LNCaP clone FGC (cell line): ENCODE measurements at regions not wholly inside any gene's neighbourhood (a gene's known extent, or its start where the extent isn't known, plus 50 kb on each side); places are given as distances from the start of the nearest gene placed in this dataset.

ENCODE experiments used
- DNase-seq: peaks from one replicate; pipeline ENCODE4 v3.0.0-alpha.2; 2011; ENCODE audit warnings: low read depth
- H3K4me3 ChIP-seq: 2 replicates; pipeline ENCODE4 v1.5.1; 2011; ENCODE audit warnings: mild to moderate bottlenecking, low read depth, low read length, control low read depth
- CTCF ChIP-seq: IDR thresholded peaks from 2 replicates; pipeline ENCODE4 v1.5.1; 2012; ENCODE audit warnings: mild to moderate bottlenecking; ENCODE audit not compliant: control insufficient read depth, insufficient read depth; ENCODE audit errors: extremely low read depth

GRCh38 chr1:82445132-82445531 is 644.4 kb downstream of the ADGRL2 start:
- no peak for TF ChIP-seq CTCF
- no peak for DNase-seq
- no peak overlapping the region for H3K4me3 ChIP-seq

GRCh38 chr1:82441402-82441801 is 640.7 kb downstream of the ADGRL2 start:
- DNase-seq, result no peak
- no peak for TF ChIP-seq CTCF
- H3K4me3 ChIP-seq, result no peak overlapping the region

GRCh38 chr1:82423174-82423815 is 622.6 kb downstream of the ADGRL2 start:
- H3K4me3 ChIP-seq, result no peak overlapping the region
- no peak for TF ChIP-seq CTCF
- DNase-seq, result no peak

GRCh38 chr1:82421782-82422181 is 621.0 kb downstream of the ADGRL2 start:
- H3K4me3 ChIP-seq, result no peak overlapping the region
- DNase-seq, result no peak
- TF ChIP-seq CTCF, result no peak

GRCh38 chr1:82420584-82420983 is 619.9 kb downstream of the ADGRL2 start:
- H3K4me3 ChIP-seq, result no peak overlapping the region
- no peak for TF ChIP-seq CTCF
- no peak for DNase-seq

GRCh38 chr1:82411605-82412004 is 610.9 kb downstream of the ADGRL2 start:
- TF ChIP-seq CTCF, result no peak
- DNase-seq, result no peak
- H3K4me3 ChIP-seq, result no peak overlapping the region

GRCh38 chr1:82405333-82405732 is 604.6 kb downstream of the ADGRL2 start:
- H3K4me3 ChIP-seq, result no peak overlapping the region
- DNase-seq, result no peak
- no peak for TF ChIP-seq CTCF
